Heart right ventricle (tissue), 16 donors: ENCODE measurements at regions not wholly inside any gene's neighbourhood (a gene's known extent, or its start where the extent isn't known, plus 50 kb on each side); places are given as distances from the start of the nearest gene placed in this dataset.

ENCODE experiments used
- ATAC-seq, 8 donors: fragments of 200-7000 bp; cut with Tn5 transposase; one replicate each; pipeline ENCODE4 v1.9.1; 2020; ENCODE audit warnings: mild to moderate bottlenecking in 8 of 8, moderate library complexity in 8 of 8, moderate number of reproducible peaks in 1 of 8
- DNase-seq, 2 donors: peaks; one replicate each; pipeline ENCODE4 v3.0.0-alpha.2; 2020
- H3K27ac ChIP-seq, 10 donors: fragments of 200-600 bp; sonication (generic) in 2 of 10; one replicate each; pipeline versions ENCODE4 v1.5.0 to v1.8.0; 2020 to 2022; ENCODE audit warnings: mild to moderate bottlenecking in 3 of 10
- H3K27me3 ChIP-seq, 7 donors: fragments of 200-600 bp; one replicate each; pipeline ENCODE4 v1.8.0; 2021 to 2022; ENCODE audit warnings: mild to moderate bottlenecking in 2 of 7
- H3K36me3 ChIP-seq, 9 donors: fragments of 200-600 bp; sonication (generic) in 1 of 9; one replicate each; pipeline versions ENCODE4 v1.5.0 to v1.8.0; 2020 to 2022; ENCODE audit warnings: mild to moderate bottlenecking in 2 of 9
- H3K4me1 ChIP-seq, 9 donors: fragments of 200-600 bp; sonication (generic) in 1 of 9; one replicate each; pipeline versions ENCODE4 v1.5.0 to v1.8.0; 2020 to 2022; ENCODE audit warnings: mild to moderate bottlenecking in 4 of 9
- H3K4me3 ChIP-seq, 10 donors: fragments of 200-600 bp; sonication (generic) in 2 of 10; one replicate each; pipeline versions ENCODE4 v1.5.0 to v1.8.0; 2020 to 2022; ENCODE audit warnings: mild to moderate bottlenecking in 7 of 10, moderate library complexity in 2 of 10
- H3K9me3 ChIP-seq, 11 donors: fragments of 200-600 bp in 10 of 11; sonication (generic) in 2 of 11; one replicate each; pipeline versions ENCODE4 v1.5.0 to v1.8.0; 2013 to 2022; ENCODE audit warnings: mild to moderate bottlenecking in 2 of 11, control low read depth in 1 of 11, moderate library complexity in 1 of 11
- WGBS, 2 donors: extraction: QIAGEN DNeasy Blood & Tissue Kit; methylation state at CpG; one replicate each; pipeline ENCODE4 v1.1.7; 2013; ENCODE audit warnings: inconsistent platforms in 1 of 2; 5-methylcytosine and 5-hydroxymethylcytosine counted together
- intact Hi-C, 10 donors: fragments of 100-400 bp; cut with DNase I; formaldehyde crosslinking; loops; one replicate each; pipeline versions ENCODE4 v1.11.1 to v1.14.2; 2022
- TF ChIP-seq, protein P1 (sequence below), 9 donors: fragments of 200-600 bp; sonication (generic) in 2 of 9; IDR thresholded peaks; one replicate each; pipeline versions ENCODE4 v1.5.0 to v1.8.0; 2021 to 2022; ENCODE audit warnings: antibody characterized with exemption in 9 of 9, mild to moderate bottlenecking in 5 of 9, moderate library complexity in 1 of 9
- donor health status: Arrhythmogenic right ventricular cardiomyopathy.
- donor health status: ischemic (EF 13 %, LVEDD 7.1; RV severe dilation, severe dysfunction).
- donor health status: healthy with polysubstance abuse.
- donor health status: DM: no; HTN: yes; CAD: no.
- donor health status: DM: no; HTN: no; CAD: no.
- donor health status: ischemic (EF 25% LVEDD 6.9; RV normal size, moderate dysfunction).
- donor health status: ischemic (EF 25% LVEDD 5.7; RV mildly dilated, moderate dysfunction).
- donor health status: healthy.
- donor health status: DM: yes; HTN: yes; CAD: no.
- donor health status: Ischemic cardiomyopathy.
- donor health status: ischemic (EF 35%, LVEDD 5.7; RV mildly dilated, moderate dysfunction).
- donor health status: nonischemic (EF 11% LVEDD 7.7; RV severe dilation, severe dysfunction).
- donor health status: DM: yes; HTN: yes; CAD: no.
- donor health status: PGD.
- donor health status: ischemic (EF 29% LVEDD 5.4; RV normal size, mild dysfunction).
- donor health status: nonischemic (EF 23%, LVEDD 6.1; RV moderate dilation, normal function).

DNA sequence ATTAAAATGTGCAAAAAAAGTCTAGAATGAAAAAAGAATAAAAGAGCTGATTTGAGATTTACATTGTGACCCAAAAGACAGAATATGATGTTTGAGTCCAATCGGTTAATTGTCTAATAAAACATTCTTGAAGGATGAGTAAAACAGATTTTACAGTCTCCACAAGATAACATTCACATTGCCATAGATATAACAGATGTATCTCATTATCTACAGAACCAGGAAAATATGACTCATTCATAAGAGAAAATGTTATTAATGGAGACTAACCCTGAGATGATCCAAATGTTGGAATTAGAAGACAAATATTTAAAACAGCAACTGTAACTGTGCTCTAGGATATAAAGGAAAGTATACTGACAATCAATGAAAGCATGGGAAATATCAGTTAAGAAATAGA, 141.7 kb downstream of the RFX6 start:
- TF ChIP-seq, protein P1, sequence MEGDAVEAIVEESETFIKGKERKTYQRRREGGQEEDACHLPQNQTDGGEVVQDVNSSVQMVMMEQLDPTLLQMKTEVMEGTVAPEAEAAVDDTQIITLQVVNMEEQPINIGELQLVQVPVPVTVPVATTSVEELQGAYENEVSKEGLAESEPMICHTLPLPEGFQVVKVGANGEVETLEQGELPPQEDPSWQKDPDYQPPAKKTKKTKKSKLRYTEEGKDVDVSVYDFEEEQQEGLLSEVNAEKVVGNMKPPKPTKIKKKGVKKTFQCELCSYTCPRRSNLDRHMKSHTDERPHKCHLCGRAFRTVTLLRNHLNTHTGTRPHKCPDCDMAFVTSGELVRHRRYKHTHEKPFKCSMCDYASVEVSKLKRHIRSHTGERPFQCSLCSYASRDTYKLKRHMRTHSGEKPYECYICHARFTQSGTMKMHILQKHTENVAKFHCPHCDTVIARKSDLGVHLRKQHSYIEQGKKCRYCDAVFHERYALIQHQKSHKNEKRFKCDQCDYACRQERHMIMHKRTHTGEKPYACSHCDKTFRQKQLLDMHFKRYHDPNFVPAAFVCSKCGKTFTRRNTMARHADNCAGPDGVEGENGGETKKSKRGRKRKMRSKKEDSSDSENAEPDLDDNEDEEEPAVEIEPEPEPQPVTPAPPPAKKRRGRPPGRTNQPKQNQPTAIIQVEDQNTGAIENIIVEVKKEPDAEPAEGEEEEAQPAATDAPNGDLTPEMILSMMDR (IDR thresholded peaks at IDR 0.05), result no peak
- Histone ChIP-seq H3K4me3 (no peak overlapping the region), H3K27ac (no peak overlapping the region), H3K27me3 (no peaks in the 10 kb centered on the region), H3K36me3 (no peaks in the 10 kb centered on the region), H3K9me3 (peaks cover 0 to 40% (median 3%) of the 10 kb centered on the region in 11 donors), H3K4me1 (no peaks in the 10 kb centered on the region)
- WGBS, 2 donors, result 59 to 64% methylated on average over 1 of the region's 1 CpG
- ATAC-seq, result no peak
- intact Hi-C loops, result no loop called here
- no peak for DNase-seq

DNA sequence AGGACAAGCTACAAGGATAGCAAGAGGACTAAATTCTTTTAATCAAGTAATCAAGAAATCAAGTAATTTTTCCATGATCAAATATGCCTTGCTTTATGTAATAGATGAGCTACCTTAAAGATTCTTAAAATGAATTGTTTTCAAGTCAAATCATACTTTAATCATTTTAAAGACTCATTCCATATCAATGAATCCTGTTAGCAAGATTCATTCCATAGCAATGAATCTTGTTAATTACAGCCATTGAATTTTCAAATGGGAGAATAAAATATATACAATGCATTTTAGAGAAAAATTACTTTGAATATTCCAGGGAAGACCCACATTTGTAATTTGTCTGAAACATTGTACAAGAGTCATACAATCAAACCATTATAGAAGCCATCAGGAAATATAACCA, 145.7 kb downstream of the RFX6 start:
- no peaks in the 10 kb centered on the region for H3K4me1 ChIP-seq
- no peak for ATAC-seq
- intact Hi-C loops, result no loop called here
- TF ChIP-seq, protein P1 (IDR thresholded peaks at IDR 0.05), result no peak
- no peak overlapping the region for H3K4me3 ChIP-seq
- H3K27me3 ChIP-seq, result no peaks in the 10 kb centered on the region
- H3K27ac ChIP-seq, result no peak overlapping the region
- no peaks in the 10 kb centered on the region for H3K36me3 ChIP-seq
- DNase-seq, result no peak
- H3K9me3 ChIP-seq, result peaks cover 0 to 18% (median 3%) of the 10 kb centered on the region in 11 donors

DNA sequence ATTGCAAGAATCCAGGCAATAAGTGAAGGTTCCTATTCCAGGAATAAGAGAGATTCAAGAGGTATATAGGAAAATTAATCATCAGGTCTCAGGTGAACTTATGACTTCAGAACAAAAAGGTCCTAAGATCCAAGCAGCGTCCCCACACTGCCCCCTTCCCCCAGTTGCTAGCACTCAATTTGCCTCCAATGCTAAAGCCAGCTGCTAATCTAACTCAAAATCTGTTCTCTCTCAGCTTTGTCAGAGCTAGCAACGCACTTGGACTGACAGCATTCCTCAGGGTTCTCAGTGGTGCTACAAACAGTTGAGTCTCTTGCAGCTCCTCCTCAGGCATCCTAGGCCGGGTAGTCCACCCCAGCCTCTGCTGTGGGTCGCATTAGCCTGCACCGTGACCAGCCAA, 148.3 kb downstream of the RFX6 start:
- 52% methylated on average over 5 of the region's 5 CpGs for WGBS, 2 donors
- TF ChIP-seq, protein P1 (IDR thresholded peaks at IDR 0.05), result no peak
- no peaks in the 10 kb centered on the region for H3K27me3 ChIP-seq
- DNase-seq, result no peak
- H3K4me1 ChIP-seq, result no peaks in the 10 kb centered on the region
- intact Hi-C loops, result no loop called here
- H3K4me3 ChIP-seq, result no peak overlapping the region
- ATAC-seq, result no peak
- no peak overlapping the region for H3K27ac ChIP-seq
- H3K36me3 ChIP-seq, result no peaks in the 10 kb centered on the region
- no peaks in the 10 kb centered on the region for H3K9me3 ChIP-seq

DNA sequence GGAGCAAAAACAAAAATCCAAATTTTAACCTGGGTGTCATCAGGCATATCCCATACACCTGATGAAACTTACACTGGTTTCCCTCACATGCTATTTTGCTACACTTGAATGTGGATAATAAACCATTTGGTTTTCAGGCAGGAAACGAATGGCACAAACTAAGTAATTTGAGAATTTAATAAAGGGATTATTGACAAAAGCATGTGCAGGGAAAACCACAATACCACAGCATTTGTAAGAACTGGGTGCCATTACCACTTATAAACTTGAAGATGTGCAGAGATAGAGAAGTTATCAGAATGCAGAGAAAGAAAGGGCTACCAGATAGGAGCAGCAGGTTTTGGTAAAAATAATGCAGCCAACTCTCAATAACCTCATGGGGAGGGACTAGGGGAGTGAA, 151.2 kb downstream of the RFX6 start:
- 71 to 72% methylated on average over 1 of the region's 1 CpG for WGBS, 2 donors
- Histone ChIP-seq H3K4me3 (no peak overlapping the region), H3K27me3 (no peaks in the 10 kb centered on the region), H3K27ac (no peak overlapping the region), H3K9me3 (no peaks in the 10 kb centered on the region), H3K4me1 (no peaks in the 10 kb centered on the region), H3K36me3 (no peaks in the 10 kb centered on the region)
- intact Hi-C loops, result no loop called here
- ATAC-seq (no peak), DNase-seq (no peak)
- TF ChIP-seq, protein P1 (IDR thresholded peaks at IDR 0.05), result no peak

DNA sequence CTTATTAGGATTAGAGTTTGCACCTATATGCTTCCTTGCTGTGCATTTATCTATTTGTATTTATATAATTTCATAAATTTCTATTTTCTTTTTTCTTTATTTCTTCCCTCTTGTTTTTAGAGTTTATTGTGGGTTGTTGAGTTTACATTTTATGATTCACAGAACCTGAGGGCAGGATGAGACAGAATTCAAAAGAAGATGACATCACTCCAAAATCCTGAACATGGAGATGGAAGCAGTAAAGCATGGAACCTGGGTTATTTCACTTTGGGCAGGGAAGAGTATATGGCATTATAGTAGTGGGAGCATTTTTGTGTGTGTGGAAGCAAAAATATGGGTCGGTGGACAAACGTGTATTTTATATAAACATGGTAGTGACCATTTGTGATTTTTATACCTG, 157.5 kb downstream of the RFX6 start:
- no peaks in the 10 kb centered on the region for H3K27me3 ChIP-seq
- H3K4me1 ChIP-seq, result no peaks in the 10 kb centered on the region
- no peak overlapping the region for H3K4me3 ChIP-seq
- ATAC-seq, result no peak
- WGBS, 2 donors, result 79 to 83% methylated on average over 2 of the region's 2 CpGs
- TF ChIP-seq, protein P1 (IDR thresholded peaks at IDR 0.05), result no peak
- intact Hi-C loops, result no loop called here
- H3K27ac ChIP-seq, result no peak overlapping the region
- no peaks in the 10 kb centered on the region for H3K36me3 ChIP-seq
- no peak for DNase-seq
- H3K9me3 ChIP-seq, result peaks cover 0 to 18% (median 0%) of the 10 kb centered on the region in 11 donors
